HG03432 (cell line): ENCODE measurements at regions not wholly inside any gene's neighbourhood (a gene's known extent, or its start where the extent isn't known, plus 50 kb on each side); places are given as distances from the start of the nearest gene placed in this dataset.

Source experiments
- ATAC-seq: cut with Tn5 transposase; IDR thresholded peaks from one replicate; pipeline ENCODE4 v1.9.1; 2021; ENCODE audit warnings: mild to moderate bottlenecking, moderate library complexity; ENCODE audit not compliant: unreplicated experiment

DNA sequence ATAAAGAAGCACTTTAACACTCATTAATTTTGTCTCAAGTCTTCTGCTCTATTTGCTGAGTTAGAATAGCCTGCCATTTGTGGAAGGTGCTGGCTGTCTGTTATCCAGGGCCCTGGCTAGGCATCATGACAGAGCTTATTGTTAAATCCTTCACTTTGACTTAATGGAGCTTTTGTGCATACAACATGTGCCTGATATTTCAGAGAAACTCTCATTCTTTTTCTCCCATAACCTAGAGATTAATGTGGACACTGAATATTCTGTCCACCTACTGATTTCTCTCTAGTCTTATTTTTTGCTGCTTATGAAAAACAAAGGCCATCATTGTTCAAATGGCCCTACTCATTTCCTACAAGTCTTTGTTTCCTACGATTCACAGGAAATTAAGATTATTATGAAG, 383.1 kb upstream of the HTR2A start:
- ATAC-seq, result no peak

DNA sequence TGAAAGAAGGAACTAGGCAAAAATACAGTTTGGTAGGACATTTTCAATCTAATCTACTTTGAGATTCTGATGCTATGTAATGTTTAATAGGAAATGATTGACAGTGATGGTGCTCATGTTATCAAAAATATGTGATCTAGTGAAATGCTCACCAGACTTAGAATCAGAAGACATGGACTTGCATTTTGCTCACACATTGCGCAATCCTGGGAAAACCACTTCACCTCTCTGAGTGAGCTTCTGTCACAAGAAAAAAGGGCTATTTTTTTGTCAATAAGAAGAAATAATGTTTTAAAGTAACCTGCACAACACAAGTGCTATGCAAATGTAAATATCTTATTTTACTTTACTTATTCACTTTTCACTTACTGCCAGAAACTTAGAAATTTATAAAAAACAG, 380.9 kb upstream of the HTR2A start:
- no peak for ATAC-seq

DNA sequence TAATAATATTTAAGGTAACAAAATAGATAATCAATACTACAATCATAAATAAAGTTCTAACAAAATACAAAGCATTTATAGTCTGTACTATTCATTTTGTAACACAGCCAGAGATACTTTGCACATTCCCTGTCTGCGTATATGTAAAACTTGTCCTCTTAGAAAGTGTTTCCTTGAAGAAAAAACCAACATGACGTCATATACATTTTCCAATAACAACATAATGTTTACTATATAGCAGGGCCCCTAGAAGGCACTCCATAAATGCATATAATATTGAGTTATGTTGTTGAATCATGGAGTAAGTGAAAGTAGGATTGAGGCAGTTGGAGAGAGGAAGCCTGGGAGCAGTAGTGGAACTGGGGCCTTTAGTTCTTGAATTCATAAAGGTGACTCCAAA, 371.4 kb upstream of the HTR2A start:
- no peak for ATAC-seq

DNA sequence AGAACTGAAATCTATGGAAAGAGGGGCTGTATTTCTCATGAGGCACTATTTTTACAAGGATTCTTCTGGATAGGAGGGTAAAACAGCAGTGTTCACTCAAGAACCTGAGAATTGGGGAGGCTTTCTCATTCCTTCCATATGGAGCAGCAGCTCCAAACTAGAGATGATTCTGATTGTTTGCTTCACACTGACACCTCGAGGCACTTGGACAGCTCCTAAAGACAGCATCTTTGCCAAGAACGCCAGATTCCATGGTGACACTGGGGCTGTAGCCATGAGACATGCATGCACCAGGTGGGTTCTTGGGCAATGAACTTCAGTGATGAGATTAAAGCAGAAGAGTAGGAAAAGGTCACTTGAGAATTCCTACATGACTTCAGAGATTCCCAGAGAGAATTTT, 361.5 kb upstream of the HTR2A start:
- no peak for ATAC-seq

DNA sequence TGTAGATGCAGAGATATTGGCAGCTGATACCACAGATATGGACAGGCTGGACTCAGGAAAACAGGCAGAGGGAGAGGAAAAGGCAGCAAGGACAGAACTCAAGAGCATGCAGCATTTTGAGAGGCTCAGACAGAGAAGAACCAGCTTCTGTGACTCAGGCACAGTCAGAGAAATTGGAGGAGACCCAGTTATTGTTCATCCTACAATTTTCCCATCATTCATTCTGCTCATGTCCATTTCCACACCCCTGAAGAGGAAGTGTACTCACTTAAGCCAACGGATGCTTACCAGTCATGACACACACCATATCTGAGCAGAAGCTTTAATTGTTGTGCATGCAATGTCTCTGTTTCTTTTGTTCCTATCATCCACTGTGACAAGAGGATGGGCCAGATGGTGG, 359.8 kb upstream of the HTR2A start:
- ATAC-seq, result no peak

DNA sequence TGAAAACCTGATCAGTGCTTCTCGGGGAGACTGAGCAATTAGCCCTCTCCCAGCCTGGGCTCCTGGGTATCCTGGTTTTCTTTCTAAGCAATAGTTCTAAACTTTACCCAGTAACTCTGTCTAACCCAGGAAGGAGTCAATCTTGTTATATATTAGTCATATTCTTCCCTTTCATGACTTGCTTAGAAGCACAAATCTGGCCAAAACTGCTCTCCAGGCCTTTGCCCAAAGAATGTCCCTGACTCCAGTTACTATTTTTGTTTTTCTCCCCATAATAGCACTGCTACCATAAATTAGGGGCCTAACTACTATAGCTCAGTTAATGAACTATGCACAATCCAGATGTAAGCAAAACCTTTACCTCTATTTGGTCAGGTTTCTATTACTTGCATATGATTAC, 355.8 kb upstream of the HTR2A start:
- no peak for ATAC-seq

DNA sequence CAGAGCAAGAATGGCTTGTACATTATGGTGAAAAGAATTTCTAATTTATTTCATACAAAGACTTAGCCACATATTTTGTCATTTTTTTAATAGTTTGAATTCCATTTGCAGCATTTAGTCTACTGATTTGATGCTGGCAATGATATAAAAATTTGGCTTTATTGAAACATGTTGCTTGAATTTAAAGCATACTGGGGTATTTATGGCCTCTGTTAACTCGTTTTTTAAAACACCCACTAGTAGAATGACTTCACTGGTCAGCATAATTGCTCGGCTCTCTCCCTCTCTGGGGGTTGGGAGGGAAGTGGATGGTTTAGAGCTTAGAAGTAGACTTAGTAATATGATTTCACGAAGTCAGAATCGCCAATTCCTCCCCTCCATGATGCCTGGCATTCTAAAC, 354.9 kb upstream of the HTR2A start:
- ATAC-seq, result no peak

DNA sequence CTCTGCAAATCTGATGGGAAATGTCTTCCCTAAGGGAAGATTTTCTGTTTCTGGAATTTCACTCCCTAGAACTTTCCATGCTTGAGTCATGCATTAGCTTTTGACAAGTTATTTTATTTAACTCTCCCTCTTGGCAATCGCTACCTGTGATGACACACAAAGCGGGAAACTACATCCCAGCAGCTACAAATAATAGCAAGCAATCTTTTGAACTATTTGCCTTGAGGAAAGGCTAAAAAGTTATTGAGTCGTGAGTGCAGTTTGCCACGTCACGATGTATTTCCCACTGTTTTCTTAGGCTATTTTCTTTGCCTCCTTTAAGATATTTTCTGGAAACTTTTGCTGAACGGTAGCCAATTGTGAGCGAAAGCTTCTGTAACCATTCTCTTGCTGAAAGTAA, 353.3 kb upstream of the HTR2A start:
- no peak for ATAC-seq

DNA sequence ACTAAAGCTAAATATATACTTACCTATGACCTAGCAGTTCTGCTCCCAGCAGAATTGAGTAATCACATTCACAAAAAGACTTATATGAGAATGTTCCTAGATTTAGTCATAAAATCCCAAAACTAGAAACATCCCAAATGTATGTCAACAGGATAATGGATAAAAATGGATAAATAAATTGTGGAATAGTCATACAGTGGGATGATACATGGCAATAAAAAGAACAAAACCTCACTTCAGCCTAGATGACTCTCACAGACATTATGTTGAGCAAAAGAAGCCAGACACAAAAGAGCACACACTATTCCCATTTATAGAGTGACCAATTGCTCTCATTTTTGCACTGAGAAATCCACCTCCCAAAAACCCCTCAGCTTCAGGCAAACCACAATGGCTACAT, 352.4 kb upstream of the HTR2A start:
- ATAC-seq, result no peak

DNA sequence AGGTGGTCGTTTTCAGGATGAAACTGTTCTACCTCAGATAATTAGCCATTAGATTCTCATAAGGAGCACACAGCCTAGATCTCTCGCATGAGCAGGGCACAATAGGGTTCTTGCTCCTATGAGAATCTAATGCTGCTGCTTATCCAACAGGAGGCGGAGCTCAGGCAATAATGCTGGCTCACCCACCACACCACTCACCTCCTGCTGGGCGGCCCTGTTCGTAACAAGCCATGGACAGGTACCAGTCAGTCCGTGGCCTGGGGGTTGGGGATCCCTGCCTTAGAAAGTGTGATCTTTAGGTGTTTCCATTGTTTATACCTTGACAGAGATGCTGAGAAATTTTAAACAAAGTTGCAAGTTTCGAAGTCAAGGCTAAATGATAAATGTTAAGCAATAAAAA, 344.6 kb upstream of the HTR2A start:
- no peak for ATAC-seq

DNA sequence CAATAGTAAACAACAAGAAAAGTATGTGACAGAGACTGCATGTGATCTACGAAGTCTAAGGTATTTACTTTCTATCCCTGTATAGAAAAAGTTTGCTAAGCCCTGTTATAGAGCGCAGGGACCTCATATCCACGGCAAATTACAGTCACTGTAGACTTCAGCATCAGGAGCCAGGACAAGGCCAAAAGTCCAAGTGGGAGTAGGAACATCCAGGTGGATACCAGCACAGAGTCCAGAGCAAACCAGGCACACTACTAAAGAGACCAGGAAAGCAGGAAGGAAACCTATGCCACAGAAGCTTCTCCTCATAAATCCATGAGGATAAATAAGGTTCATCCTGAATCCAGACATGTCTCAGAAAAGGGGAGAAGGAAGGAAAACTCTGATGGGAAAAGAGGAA, 342.2 kb upstream of the HTR2A start:
- ATAC-seq, result no peak

DNA sequence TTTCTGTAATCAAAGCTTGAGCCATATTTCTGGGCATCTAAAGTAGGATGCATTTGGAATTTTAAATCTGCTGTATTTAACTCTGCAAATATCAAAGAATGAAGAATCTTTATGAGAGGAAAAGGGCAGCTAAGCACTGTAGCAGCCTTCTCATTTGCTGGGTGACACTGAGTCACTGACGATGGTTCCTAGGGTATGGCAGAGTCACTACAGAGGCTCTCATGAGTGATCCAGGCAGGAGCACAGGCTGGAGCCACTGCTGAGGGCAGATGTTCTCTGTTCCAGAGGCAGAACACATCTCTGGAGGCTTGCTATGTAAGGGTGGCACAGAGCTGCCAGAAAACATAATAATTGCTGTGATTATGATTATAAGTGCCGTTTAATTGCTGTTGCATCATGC, 340.7 kb upstream of the HTR2A start:
- no peak for ATAC-seq

DNA sequence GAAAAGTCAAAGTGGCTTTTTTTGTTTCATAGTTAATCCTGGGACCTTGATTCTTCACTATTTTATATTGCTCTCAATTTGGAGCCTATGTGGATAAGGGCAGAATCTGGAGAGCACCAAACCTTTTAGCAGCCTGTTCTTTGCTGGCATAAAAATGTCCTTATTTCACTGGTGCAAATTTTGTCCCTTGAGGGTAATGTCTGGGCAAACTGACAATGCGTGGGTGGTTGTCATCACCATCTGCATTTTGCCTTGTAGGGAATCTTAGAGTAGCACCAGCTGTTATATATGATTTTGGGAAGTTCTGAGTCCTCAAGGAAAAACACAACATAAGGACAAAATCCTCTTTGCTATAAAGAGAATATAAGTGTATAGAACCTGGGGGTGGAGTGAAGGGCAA, 336.9 kb upstream of the HTR2A start:
- ATAC-seq, result no peak

DNA sequence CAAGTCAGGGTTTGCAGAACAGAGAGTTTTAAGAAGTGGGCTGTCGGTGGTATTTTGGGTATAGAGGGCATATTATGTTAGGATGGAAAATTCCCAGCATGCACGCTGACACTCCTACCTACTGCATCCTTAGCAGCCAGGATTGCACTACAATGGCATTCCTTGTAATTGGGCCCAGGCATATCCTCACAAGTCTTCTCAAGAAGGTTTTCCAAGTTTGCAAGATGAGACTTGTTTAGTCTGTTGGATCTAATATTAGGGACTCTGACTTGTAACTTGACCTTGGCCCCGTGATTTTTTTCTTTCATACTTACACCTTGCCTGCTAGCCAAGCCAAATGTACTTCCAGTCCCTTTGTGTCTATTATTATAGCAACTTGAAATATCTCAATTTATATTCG, 335.7 kb upstream of the HTR2A start:
- no peak for ATAC-seq

DNA sequence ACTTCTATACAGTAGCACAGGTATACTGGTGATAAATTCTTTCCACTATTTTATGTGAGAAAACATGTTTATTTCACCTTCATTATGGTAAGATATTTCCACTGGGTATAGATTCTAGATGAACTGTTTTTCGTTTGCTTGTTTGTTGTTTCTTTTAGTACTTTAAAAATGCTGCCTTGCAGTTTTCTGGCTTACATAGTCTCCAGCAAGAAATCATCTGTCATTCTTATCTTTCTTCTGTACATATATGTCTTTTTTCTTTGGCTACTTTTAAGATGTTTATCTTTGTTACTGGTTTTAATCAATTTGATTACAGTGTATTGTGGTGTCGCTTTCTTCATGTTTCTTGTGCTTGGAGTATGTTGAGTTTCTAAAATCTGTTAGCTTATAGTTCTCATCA, 333.3 kb upstream of the HTR2A start:
- ATAC-seq, result no peak

DNA sequence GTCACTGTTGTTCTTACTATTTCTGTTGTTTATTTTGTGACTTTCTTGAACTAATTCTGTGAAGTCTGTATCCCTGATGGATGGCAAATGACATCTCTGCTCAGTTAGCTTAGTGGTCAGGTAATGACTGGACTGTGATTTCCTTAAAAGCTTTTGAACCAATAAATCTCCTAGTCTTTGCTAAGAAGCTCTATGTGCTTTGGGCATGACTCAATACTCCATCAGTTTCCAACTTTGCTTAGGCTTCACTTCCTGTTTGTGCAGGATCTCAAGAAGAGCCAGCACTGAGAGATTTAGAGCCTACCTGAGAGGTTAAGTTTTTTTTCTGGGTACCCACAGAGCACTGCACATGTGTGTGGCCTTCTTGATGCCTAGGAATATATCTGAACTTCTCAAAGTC, 329.7 kb upstream of the HTR2A start:
- ATAC-seq, result no peak

DNA sequence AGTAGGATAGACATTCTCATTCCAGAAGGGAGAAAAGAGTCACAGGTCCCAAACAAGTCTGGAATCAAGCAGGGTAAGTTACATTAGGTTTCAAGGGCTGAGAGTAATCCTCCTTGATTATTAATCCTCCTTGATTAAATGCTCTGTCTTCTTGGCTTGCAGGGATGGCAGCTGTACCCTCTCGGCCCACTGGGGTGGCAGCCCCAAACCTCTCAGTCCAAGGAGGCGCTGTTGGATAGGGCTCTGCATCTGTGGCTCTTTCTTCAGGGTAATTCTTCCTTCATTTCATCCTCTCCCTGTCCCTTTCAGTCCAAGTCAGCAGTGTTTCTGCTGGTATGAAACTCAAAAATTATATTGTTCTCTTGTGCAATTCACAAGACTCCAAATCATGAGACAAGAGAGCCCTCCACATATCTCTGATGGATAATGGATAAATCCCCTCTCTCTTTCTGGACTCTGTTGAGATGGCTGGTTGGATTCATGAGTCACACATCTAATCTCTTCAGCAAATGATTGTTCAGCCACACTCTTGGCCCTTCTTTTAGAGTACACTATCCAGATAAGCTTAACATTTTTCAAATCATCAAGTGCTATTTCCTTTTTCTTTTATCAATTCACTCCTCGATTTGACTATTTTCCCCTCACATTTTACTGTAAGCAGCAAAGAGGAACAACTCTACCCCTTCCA, 323.7 kb upstream of the HTR2A start:
- ATAC-seq, result no peak

DNA sequence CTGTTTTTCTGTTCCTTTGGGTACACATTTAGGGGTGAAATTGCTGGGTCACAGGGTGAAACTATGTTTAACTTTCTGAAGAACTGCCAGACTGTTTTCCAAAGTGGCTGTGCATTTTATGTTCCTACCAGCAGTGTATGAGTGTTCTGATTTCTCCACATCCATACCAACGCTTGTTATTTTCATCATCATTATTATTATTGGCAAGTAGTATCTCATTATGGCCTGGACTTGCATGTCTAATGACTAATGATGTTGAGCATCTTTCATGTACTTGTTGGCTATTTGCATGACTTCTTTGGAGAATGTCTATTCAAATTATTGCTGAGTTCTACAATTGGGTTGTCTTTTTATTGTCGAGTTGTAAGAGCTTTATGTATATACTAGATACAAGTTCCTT, 321.8 kb upstream of the HTR2A start:
- no peak for ATAC-seq

DNA sequence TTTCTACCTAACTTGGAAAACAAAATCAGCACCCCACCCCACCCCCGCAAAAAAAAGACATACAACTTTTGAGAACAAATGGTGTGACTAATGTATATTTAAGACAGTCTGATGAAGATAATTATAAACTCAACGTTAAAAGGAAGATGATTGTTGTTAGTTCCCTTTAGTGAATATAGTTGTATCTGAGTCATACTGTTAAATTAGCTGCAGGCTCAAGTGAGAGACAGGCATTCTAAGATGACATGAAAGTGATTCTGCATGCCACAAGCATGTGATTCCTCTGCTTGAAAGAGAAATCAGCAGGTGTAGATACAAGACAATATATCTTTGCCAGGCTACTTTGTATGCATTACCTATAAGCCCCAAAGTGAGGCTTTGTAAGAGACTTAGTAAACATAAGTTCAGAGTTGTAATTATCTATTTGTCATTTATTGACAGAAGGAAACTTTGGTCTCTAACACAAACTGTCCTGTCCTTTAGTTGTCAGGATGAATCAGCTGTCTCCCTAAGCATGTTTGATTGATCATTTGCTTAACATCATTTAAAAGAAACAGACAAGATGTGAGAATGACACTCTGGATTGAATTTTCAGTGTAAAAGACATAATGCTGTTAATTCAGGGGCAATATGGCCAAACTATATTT, 319.4 kb upstream of the HTR2A start:
- ATAC-seq, result no peak

DNA sequence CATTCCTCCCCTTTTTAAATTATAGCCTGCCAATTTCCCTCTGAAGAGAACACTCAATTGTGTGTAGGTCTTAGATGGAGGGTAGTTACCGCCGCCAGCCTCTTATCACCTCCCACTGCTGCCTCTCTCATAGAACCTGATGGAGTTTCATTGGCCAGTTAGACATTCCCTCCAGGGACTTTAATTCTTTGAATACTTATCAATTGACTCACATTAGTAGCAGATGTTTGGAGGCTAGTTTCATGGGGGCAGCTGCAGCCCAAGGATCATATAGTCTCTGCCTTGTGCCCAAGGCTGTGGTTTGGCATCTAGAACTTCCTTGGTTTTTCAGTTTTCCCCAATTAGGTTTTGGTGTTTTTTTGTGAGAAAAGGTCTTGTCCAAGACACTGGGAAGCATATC, 318.9 kb upstream of the HTR2A start:
- ATAC-seq, result no peak

DNA sequence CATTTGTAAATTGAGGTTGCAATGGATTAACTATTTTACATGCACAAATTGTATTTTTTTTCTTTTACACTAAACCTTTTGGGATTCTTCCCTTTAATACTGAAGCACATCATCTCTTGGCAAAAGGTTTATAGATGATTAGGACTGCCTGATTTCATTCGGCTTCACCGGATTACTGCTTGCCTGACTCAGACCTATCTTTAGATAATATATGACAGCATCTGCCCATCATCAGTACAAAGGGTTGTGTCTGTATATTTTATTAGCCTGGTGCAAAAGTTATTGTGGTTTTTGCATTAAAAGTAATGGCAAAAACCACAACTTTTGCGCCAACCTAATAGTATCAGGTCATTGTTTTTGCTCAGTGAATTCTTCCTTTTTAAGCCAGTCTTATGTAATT, 316.2 kb upstream of the HTR2A start:
- ATAC-seq, result no peak

DNA sequence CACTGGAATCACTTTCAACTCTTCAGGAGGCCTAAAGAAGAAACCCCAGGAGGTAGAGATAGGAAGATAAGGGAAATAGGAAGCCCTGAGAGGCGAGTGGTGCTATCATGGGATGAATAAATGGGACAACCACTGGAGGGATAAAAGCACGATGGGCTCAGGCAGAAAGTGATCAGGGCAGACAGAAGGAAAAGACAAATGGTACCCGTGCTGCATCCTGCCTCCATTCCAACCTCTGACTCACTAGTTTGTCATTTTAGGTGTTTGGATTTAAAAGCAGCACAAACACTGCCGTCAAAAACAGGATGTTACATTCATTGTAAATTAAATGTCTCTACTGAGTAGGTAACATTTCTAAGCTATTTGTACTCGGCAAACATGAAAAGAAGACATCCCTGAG, 314.3 kb upstream of the HTR2A start:
- ATAC-seq, result no peak

DNA sequence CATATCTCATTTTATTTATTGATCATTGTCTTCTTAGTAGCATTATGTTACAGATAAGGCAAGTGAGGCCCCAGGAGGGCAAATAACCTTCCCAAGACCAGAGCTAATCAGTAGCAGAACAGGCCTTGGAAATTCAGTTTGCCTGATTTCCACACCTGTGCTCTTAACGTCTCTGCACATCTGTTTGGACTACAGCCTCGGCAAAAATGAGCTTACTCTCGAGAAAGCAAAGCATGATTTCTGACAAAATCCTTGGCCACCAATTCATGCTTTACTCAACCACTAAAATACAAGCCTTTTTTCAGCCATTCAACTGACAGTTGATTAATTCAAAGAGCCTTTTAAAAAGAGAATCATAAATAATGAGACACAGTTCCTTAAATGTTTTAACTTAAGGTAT, 309.3 kb upstream of the HTR2A start:
- ATAC-seq, result no peak
